ENCODE measurements at regions not wholly inside any gene's neighbourhood (a gene's known extent, or its start where the extent isn't known, plus 50 kb on each side); places are given as distances from the start of the nearest gene placed in this dataset.
"Not testable (repeated sequence)": the region's sequence is repeated elsewhere in the genome, so short reads cannot be mapped to it uniquely, and the experiment has no call there.

DNA sequence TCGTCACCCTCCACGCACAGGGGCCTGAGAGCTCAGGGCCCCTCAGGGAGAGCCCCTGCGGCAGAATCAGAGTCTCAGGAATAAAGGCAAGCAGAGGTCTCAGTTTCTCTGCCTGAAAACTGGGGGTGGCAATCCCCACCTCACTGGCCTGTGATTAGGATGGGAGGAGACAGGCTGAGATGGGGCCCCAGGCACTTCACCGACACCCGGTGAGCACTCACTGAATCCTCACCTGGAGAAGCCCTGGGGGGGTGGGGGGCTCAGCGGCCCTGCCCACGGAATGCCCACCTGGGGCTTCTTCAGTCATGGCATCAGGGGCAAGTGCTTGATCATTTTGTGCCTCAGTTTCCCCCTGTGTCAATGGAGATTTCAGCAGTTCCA lies 192.0 kb downstream of the LAT start:
- TF ChIP-seq, protein P1, sequence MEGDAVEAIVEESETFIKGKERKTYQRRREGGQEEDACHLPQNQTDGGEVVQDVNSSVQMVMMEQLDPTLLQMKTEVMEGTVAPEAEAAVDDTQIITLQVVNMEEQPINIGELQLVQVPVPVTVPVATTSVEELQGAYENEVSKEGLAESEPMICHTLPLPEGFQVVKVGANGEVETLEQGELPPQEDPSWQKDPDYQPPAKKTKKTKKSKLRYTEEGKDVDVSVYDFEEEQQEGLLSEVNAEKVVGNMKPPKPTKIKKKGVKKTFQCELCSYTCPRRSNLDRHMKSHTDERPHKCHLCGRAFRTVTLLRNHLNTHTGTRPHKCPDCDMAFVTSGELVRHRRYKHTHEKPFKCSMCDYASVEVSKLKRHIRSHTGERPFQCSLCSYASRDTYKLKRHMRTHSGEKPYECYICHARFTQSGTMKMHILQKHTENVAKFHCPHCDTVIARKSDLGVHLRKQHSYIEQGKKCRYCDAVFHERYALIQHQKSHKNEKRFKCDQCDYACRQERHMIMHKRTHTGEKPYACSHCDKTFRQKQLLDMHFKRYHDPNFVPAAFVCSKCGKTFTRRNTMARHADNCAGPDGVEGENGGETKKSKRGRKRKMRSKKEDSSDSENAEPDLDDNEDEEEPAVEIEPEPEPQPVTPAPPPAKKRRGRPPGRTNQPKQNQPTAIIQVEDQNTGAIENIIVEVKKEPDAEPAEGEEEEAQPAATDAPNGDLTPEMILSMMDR (IDR thresholded peaks at IDR 0.05) = not testable (repeated sequence)
- TF ChIP-seq EZH2phosphoT487, EZH2 (IDR thresholded peaks at IDR 0.05): not testable (repeated sequence)
